Stimulated activated CD8-positive, alpha-beta memory T cell treated with anti-CD3 and anti-CD28 coated beads, Interleukin-4, amount 100 ng/mL, for 24 hours (primary cell): ENCODE measurements at regions not wholly inside any gene's neighbourhood (a gene's known extent, or its start where the extent isn't known, plus 50 kb on each side); places are given as distances from the start of the nearest gene placed in this dataset.

Experiments
- DNase-seq: peaks from one replicate; pipeline ENCODE4 v3.0.0-alpha.2; 2020; ENCODE audit warnings: low read depth

- DNase-seq, result no peak
Measured at GRCh38 chr10:88172159-88172558, 308.7 kb downstream of the PTEN start.

DNA sequence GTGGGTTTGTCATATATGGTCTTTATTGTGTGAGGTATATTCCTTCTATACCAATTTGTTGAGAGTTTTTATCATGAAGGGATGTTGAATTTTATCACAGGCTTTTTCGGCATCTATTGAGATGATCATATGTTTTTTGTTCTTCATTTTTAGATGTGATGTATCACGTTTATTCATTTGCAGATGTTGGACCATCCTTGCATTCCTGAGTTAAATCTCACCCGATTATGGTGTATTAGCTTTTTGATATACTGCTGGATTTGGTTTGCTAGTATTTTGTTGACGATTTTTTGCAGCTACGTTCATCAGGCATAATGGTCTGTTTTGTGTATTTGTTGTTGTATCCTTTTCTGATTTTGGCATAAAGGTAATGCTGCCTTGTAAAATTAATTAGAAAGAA lies 311.0 kb downstream of the PTEN start:
- no peak for DNase-seq

GRCh38 chr10:88178758-88179157 lies 315.3 kb downstream of the PTEN start:
- DNase-seq, result no peak

GRCh38 chr10:88179831-88180230 lies 316.4 kb downstream of the PTEN start:
- DNase-seq, result no peak

- no peak for DNase-seq
Measured at GRCh38 chr10:88181902-88182600, 318.6 kb downstream of the PTEN start.

- DNase-seq, result no peak
Measured at GRCh38 chr10:88182601-88182930, 319.1 kb downstream of the PTEN start.

DNA sequence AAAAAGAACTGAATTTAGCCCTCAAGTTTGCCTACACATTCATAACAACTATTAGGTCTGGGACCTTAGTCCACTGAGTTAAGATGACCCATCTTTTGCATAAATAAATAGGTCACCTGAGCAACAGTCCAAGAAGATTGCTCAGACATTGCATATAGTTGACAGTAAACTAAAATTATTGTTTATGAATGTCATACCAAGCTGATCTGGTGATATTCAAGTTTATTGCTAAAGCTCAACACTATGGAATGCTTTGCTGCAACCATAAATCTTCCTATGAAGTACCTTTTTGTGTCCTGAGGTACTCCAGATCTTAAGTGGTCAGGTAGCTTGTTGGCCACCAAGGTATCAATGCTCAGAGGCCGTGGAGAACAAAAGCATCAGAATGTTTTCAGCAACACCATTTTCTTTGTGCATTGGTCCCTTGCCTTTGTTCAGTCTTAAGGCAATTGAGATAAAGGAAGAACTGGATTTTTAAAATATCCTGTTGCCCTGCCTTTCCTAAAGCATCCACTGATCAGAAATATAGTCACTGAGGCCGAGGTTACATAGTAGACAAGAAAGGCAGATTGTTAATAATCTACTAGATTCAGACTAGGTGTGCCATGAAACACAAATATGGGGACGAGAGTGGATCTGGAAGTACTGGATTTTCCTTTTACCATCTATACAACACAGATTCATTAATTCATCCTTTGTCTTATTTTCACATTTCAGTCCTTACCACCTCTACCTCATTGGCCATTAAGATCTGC lies 321.3 kb downstream of the PTEN start:
- no peak for DNase-seq

DNA sequence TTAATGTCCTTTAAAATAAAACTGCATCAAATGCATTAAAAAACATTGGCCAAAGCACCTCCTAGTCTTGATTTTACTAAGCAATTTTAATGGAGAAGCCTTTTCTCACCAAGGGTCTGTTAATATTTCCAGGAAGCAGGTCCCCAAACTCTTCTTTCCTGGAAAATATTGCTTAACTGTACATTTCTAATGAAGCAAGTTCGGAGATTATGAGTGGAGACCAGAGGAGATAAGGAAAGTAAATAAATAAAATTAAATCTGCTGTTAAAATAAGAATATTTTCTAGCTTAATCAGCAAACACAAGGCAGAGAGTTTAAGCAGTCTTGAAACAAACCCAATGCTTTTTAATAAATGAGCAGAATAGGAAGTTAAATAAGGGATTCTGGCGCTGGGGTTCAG lies 322.4 kb downstream of the PTEN start:
- DNase-seq, result no peak

GRCh38 chr10:88186335-88186734 lies 322.9 kb downstream of the PTEN start:
- DNase-seq, result no peak

GRCh38 chr10:88187472-88187871 lies 324.0 kb downstream of the PTEN start:
- no peak for DNase-seq

DNA sequence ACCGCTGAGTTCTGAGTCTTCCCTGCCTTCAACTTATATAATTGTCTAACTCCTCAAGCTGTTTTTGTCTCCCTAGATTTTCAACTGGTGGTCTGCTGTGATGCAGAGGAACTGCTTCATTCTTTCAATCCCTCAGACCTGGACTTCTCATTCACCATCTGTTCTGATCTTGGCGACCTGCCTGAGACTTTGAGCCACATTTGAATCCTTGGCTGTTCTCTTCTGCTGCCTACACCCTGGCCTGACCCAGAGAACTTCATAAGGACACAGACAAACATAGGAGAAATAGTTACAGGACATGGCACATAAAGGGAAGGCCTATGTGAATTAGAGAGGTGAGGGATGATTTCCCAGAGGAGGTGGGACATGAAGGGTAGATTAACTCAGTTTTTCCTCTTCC lies 326.7 kb downstream of the PTEN start:
- no peak for DNase-seq

DNA sequence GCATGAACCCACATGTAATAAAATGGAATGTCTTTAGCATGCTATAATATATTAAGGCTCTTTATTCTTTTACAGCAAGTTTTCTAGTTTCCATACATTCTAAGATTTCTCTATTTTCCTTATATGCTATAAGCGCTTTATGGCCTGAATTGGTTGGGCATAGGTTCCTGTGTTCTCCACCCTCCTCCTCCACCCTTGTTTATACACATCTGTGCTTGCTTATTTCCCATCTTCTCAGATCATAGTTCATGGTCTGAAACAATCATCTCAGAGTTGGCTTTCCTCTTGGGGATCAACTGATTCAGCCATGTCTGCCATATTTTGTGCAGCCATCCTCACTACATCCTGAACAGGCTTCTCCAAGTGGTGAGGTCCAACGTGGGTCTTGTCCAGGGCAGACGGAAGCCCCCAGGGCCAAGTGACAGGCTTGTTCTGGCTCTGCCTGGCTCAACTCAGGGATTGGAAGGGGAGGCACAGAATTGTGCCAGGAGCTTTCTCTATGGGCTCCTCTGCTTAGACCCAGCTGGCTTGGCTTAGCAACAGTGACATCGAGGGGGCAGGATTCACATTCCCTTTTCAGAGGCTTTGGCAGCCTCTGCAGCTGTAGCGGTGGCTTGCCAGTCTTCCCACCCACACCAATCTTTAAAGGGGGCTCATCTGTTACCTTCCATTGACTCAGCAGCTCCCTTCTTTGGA lies 327.3 kb downstream of the PTEN start:
- no peak for DNase-seq

DNA sequence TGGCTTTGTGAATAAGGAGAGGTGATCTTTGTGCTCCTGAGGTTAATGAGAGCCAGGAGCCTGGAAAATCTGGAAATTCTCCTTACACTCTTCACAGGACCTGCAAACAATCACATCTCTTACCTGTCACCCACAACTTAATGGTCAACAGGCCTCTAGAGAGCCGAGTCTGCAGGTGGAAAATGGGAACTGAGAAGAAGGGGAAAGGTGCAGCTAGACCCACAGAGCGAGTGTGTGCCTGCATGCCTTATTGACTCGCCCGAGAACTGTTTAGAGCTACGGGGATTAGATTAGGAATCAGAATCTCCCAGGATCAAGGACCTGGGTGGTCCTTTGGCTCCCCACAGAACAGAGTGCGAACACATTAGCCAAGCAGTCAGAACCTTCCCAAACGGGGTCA lies 329.6 kb downstream of the PTEN start:
- no peak for DNase-seq

- no peak for DNase-seq
Measured at GRCh38 chr10:88194041-88194887, 330.8 kb downstream of the PTEN start.

DNA sequence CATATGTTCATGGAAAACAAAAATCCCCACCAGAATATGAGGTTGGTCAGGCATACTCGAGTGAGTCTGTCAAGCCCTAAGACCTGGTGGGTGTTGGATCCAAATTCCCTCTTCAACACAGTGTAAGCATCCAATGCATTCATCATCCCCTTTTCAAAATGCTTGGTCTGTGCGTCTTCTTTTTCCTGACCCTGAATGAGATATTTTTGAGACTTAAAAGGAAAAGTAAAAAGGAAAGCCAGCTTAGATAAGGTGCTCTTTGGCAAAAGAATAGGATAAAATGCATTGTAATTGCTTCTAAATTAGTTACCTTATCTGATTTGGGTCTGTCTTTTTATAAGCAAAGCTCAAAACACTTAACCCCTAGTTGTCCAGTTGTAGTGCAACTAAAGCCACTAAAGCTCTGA lies 331.5 kb downstream of the PTEN start:
- no peak for DNase-seq

DNA sequence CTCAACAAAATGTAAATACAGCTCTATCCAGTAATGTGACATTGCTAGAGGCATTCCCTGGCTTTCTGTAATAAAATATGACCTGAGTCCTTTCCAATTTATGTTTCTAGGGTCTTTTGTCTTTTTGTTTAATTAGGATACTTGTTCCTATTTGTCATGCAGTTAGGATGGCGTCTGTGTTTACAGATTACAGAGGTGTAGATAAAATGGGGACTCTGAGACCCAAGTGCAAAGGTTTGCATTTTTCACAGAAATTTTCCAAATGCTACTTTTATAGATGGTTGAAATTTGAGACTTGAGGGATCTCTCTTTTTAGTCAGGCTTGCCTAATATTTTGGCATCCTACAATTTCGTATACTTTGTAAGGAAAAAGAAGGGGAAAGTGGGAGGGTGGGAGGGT lies 332.4 kb downstream of the PTEN start:
- DNase-seq, result no peak

- no peak for DNase-seq
Measured at GRCh38 chr10:88196291-88196690, 332.9 kb downstream of the PTEN start.

GRCh38 chr10:88198023-88198422 lies 334.6 kb downstream of the PTEN start:
- no peak for DNase-seq

- DNase-seq, result no peak
Measured at GRCh38 chr10:88200312-88201032, 337.0 kb downstream of the PTEN start.

DNA sequence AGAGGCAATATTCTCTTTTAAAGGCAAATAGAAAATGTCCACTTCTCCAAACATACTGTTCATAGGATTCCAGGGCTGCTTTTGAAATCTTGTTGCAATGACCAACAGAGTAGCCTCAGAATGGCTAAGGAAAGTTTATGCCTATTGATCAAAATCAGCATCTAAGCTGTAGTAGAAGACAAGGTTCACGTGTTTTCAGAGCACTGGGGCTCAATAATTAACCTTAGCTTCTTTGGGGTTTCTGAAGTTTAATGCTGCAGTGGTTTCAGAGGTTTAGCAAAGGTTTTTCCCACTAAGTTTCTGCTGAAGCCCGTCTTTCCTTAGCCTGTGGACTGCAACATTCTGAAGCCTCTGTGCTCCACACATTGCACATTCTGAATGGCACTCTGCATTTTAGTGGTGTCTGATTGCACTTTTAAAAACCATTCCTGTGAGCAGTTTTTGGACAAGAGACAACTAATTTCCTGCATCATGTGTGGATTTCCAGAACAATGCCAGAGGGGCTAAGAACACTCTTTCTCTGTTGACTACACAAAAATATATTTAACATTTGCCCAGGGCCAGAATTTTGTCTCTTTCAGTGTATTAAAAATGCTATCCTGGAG lies 342.5 kb downstream of the PTEN start:
- DNase-seq, result no peak

DNA sequence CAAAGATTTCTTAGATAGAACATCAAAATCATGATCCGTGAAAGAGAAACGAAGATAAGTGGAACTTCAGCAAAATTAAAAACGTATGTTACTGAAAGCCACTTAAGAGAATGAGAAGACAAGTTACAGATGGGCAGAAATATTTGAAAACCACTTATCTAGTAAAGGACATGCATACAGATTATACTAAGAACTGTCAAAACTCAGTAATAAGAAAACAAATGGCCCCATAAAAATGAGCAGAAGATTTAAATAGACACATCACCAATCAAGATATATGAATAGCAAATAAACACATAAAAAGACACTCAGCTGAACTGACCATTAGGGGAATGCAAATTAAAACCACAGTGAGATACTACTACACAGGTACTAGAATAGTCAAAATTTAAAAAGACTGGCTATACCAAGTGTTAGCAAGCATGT lies 343.7 kb downstream of the PTEN start:
- no peak for DNase-seq
